ENCODE measurements at regions not wholly inside any gene's neighbourhood (a gene's known extent, or its start where the extent isn't known, plus 50 kb on each side); places are given as distances from the start of the nearest gene placed in this dataset.

GRCh38 chr18:42604820-42605219 lies 510.7 kb downstream of the RIT2 start:
- TF ChIP-seq CTCF (IDR thresholded peaks at IDR 0.05) (no peak), POLR2A (IDR thresholded peaks at IDR 0.05) (no peak)

Data from heart left ventricle (tissue), 13 donors.